Stimulated activated effector memory CD8-positive, alpha-beta T cell treated with anti-CD3 and anti-CD28 coated beads, Interleukin-12 subunit alpha, Interleukin-12 subunit beta, amount 100 ng/mL, for 72 hours (primary cell): ENCODE measurements at regions not wholly inside any gene's neighbourhood (a gene's known extent, or its start where the extent isn't known, plus 50 kb on each side); places are given as distances from the start of the nearest gene placed in this dataset.

Source experiments
- ATAC-seq: fragments of 150-1000 bp; cut with Tn5 transposase; 2 replicates; pipeline ENCODE4 v1.10.0; 2021
- DNase-seq, 2 donors: peaks; one replicate each; pipeline ENCODE4 v3.0.0; 2021 to 2022; ENCODE audit warnings: low spot score in 2 of 2
- H3K27ac Mint-ChIP-seq: one replicate; pipeline ENCODE4 v1.8.0; 2022; ENCODE audit warnings: mild to moderate bottlenecking, mixed read lengths
- H3K36me3 Mint-ChIP-seq: one replicate; pipeline ENCODE4 v1.8.0; 2022; ENCODE audit warnings: mild to moderate bottlenecking, mixed read lengths
- H3K4me1 Mint-ChIP-seq: one replicate; pipeline ENCODE4 v1.8.0; 2022; ENCODE audit warnings: mixed read lengths
- H3K4me3 Mint-ChIP-seq: one replicate; pipeline ENCODE4 v1.8.0; 2022; ENCODE audit warnings: mild to moderate bottlenecking, mixed read lengths
- H3K9me3 Mint-ChIP-seq: one replicate; pipeline ENCODE4 v1.8.0; 2022; ENCODE audit warnings: mixed read lengths

DNA sequence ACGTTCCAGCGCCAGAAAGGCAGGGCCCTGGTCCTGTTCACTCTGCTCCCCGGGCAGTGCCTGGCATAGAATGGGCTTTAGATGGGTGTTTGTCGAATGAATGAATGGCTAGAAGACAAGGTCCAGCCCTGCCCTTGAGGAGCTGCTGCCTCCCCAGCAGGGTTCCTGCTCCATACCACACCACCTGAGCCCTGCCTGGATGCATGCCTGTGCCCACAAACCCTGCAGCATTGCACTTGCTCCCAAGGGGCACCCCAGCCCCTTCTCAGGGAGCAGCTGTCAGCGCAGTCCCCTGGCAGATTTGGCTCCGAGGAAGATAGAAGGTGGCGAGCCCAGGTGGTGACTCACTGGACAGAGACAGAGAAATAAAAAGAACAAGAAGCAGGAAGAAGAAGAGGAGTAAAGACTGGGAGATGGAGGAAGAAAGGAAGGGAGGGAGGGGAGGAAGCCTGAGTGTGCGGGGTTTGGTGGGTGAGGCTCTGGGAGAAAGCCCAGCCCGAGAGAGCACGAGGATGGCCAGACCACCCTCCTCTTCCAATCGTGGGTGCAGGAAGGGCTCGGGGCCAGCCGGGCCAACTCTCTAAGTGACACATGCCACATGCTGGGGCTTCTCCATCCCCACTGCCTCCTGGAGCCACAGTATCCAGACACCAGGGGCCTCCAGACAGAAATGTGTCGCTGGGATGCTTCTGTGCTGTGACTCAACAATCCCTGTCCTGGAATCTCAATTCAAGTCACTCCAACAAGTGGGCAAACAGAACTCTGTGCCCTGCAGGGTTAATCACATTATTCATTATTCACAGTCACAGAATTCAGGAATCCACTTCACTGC is 1474.3 kb downstream of the BRD1 start:
- H3K36me3 Mint-ChIP-seq, result no peaks in the 10 kb centered on the region
- no peaks in the 10 kb centered on the region for H3K4me1 Mint-ChIP-seq
- no peaks in the 10 kb centered on the region for H3K9me3 Mint-ChIP-seq
- H3K4me3 Mint-ChIP-seq, result no peak overlapping the region
- ATAC-seq, result no peak
- no peak overlapping the region for H3K27ac Mint-ChIP-seq
- no peak for DNase-seq

DNA sequence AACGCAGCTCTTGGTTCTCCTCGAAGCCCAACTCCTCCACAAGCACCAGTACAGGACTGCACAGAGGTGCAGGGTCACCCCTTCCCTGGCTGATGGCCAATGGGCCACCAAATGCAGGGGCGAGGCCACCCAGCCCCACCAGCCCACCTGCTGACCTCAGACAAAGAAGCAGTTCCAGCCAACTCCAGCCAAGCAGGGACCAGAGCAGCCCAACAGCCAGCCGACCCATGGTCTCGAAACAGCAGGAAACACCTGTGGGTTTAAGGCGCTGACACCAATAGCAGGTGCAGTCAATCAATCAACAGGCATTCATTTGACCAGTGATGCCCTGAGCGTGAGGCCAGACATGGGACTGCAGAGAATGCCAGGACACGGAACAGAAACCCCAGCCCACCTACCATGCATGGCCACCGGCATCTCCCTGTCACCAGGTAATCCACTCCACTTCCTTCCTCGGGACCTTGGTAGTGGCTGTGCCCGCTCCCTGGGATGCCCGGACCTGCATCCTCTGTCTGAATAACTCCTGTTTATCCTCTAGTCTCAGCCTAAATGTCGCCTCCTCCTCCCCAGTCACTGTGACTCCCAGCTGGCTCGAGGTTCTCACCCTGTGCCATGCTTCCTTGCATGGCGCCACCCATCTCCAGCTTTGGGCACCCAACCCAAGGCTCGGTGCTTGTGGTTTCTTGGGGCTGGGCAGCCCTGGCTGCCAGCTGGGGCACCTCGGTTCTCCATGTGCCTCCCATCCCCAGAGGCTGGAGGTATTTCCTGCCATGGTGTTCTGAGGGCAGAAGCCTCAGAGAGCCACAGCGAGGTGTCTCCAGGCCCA is 1475.4 kb downstream of the BRD1 start:
- Mint-ChIP-seq H3K9me3 (no peaks in the 10 kb centered on the region), H3K27ac (no peak overlapping the region), H3K4me1 (no peaks in the 10 kb centered on the region), H3K36me3 (no peaks in the 10 kb centered on the region), H3K4me3 (no peak overlapping the region)
- DNase-seq (no peak), ATAC-seq (no peak)

DNA sequence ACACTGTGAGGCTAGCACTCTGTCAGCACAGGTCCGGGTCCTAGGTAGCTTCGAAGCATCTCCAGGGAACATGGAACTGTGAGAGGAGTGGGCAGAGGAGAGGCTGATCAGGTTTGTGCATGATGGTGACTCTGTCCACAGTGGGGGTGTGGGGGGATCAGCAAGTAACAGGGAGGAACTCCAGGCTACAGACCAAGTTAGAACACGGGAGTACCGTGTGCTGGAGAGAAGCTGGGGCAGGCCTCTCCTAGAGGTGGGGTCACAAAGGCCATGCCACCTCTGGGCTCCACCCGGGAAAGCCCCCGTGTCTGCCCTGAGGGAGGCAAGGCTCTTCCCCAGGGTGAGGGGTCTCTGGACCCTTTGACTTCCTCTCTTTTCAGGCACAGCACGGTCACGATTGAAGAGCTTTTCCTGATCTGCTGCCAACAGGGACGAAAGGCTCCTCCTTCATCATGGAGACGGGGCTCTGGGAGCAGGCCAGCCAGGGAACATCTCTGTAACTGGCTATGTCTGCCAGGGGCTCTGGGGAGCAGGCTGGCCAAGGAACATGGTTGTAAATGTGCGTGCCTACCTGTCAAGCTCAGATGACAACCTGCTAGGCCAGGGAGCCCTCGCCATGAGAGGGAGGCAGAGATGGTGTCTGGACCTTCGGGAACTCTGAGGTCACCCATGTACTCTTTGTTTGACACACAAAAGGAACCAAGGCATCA is 1476.1 kb downstream of the BRD1 start:
- Mint-ChIP-seq H3K4me3 (no peak overlapping the region), H3K36me3 (no peaks in the 10 kb centered on the region), H3K4me1 (no peaks in the 10 kb centered on the region), H3K9me3 (no peaks in the 10 kb centered on the region), H3K27ac (no peak overlapping the region)
- ATAC-seq (no peak), DNase-seq (no peak)

DNA sequence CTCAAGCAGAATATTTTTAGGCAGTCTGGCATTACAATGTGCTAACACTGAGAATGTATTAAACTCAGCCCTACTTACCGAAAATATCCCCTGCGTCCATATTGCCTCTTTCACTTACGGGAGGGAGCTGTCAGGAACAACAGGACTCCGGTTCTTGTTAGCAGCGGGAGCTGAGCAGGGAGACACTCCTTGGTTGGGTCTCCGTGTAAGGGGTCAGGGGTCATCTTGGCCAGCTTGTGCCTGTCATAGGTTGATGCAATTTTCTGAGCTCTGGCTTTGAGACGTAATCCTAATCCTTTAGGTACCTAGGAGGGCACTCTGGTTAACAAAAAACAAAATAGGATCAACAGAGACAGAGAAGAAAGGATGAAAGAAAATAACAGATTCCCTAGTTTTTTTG is 1477.2 kb downstream of the BRD1 start:
- ATAC-seq (no peak), DNase-seq (no peak)
- no peaks in the 10 kb centered on the region for H3K9me3 Mint-ChIP-seq
- no peaks in the 10 kb centered on the region for H3K36me3 Mint-ChIP-seq
- H3K27ac Mint-ChIP-seq, result no peak overlapping the region
- no peak overlapping the region for H3K4me3 Mint-ChIP-seq
- H3K4me1 Mint-ChIP-seq, result no peaks in the 10 kb centered on the region

DNA sequence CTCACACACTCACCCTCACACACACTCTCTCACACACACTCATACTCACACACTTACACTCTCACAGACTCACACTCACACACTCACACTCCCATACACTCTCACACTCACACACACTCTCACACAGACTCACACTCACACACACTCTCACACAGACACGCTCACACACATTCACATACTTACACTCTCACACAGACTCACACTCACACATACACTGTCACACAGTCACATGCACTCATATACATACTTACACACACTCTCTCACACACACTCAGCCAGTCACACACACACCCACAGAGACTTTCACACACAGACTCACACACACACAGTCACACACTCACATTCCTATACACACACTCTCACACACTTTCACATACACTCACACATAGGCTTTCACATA is 1478.8 kb downstream of the BRD1 start:
- DNase-seq (no peak), ATAC-seq (no peak)
- no peak overlapping the region for H3K27ac Mint-ChIP-seq
- H3K36me3 Mint-ChIP-seq, result no peaks in the 10 kb centered on the region
- H3K4me3 Mint-ChIP-seq, result no peak overlapping the region
- H3K9me3 Mint-ChIP-seq, result no peaks in the 10 kb centered on the region
- no peaks in the 10 kb centered on the region for H3K4me1 Mint-ChIP-seq

DNA sequence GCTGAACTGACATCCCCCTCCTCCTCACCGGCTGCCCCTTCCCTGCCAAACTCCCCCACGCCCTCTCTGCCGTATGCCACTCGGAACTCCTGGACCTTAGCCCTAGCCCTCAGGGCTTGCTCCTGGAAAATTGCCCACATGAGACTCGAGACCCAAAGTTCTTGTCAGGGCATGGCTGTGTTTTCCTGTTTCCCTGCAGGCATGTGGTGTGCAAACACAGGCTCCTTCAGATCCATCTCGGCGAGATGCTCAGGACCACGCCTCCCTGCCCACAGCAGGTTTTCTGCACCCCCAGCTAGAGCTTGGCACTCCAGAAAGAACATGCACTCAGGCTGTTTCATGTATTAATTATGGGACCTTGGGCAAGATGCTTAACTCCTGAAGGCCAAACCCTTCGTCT is 1480.4 kb downstream of the BRD1 start:
- Mint-ChIP-seq H3K9me3 (no peaks in the 10 kb centered on the region), H3K4me3 (no peak overlapping the region), H3K27ac (no peak overlapping the region), H3K36me3 (no peaks in the 10 kb centered on the region), H3K4me1 (no peaks in the 10 kb centered on the region)
- ATAC-seq (no peak), DNase-seq (no peak)

DNA sequence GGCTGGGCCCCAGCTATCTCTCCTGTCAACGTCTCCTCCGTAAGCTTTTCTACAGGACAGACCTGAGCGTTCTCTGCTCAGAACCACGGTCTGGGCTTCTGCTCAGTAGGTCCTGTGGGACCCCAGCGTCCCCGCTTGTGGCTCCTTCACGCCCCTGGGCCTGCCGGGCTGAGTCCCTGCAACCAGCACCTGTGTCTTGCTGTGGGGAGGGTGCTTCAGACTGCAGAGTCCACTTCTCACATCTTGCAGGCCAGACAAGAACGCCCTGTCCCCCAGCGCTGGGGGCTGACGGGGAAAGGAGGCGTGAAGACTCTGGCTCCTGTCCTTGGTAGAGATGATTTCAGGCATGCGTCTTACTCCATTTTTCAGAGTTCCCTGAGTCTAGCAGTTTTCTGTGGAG is 1480.8 kb downstream of the BRD1 start:
- Mint-ChIP-seq H3K4me1 (no peaks in the 10 kb centered on the region), H3K9me3 (no peaks in the 10 kb centered on the region), H3K4me3 (no peak overlapping the region), H3K36me3 (no peaks in the 10 kb centered on the region), H3K27ac (no peak overlapping the region)
- no peak for ATAC-seq
- DNase-seq, result no peak

DNA sequence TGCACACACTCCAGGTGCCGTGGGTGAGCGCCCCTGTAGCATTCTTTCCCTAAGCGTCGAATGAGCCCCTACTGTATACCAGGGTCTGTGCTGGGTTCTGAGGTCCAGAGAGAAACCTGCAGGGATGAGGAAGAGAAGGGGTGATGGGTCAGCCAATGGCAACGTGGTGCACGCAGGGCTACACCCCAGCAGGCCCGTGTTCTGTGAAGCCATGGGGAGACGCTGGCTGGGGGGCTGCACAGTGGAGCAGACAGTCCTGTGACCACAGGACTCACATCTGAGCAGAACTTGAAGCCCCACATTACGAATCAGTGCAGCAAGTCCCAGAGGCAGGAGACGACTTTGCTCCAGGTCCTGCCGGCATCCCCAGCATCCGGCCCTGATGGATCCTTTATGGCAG is 1481.4 kb downstream of the BRD1 start:
- ATAC-seq, result no peak
- no peak for DNase-seq
- H3K4me3 Mint-ChIP-seq, result no peak overlapping the region
- no peaks in the 10 kb centered on the region for H3K36me3 Mint-ChIP-seq
- H3K27ac Mint-ChIP-seq, result no peak overlapping the region
- no peaks in the 10 kb centered on the region for H3K9me3 Mint-ChIP-seq
- no peaks in the 10 kb centered on the region for H3K4me1 Mint-ChIP-seq

DNA sequence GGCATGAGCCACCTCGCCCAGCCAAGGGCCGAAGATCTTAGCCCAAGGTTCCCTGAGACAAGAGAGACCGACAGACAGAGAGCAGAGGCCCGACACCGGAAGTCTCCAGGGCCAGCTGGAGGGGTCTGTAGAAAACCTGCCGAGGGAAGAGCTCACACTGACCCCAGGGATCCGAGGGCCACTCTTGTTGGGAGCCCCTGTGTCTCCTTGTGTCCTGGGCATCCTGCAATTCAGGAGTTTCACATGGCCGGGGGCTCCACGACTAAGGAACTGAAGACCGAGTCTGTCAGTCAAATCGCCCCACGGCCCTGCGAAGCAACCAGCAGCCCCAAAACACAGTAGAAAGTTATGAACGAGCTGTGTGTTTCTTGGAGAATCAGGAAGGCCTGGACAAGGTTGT is 1482.0 kb downstream of the BRD1 start:
- DNase-seq (no peak), ATAC-seq (no peak)
- Mint-ChIP-seq H3K4me3 (no peak overlapping the region), H3K27ac (no peak overlapping the region), H3K4me1 (no peaks in the 10 kb centered on the region), H3K36me3 (no peaks in the 10 kb centered on the region), H3K9me3 (no peaks in the 10 kb centered on the region)

DNA sequence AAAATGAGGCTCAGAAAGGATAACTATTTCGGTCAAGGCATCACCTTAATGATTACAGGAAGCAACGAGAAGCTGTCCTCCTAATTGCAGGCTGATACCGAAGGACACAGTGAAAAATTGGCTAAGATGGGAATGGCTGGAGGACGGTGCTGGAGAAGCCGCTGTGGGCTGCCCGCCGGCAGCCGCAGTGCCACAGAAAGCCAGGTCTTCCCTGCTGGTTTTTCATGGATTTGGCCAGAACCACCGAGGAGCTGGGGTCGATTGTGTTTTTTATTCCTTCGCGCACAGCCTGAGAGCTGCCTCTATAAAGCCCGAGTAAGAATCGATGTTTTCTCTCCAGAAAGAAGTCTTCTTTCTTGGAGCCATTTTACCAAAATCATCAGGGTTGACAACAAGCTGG is 1484.2 kb downstream of the BRD1 start:
- Mint-ChIP-seq H3K36me3 (no peaks in the 10 kb centered on the region), H3K4me3 (no peak overlapping the region), H3K9me3 (no peaks in the 10 kb centered on the region), H3K4me1 (no peaks in the 10 kb centered on the region), H3K27ac (no peak overlapping the region)
- DNase-seq, result no peak
- no peak for ATAC-seq

DNA sequence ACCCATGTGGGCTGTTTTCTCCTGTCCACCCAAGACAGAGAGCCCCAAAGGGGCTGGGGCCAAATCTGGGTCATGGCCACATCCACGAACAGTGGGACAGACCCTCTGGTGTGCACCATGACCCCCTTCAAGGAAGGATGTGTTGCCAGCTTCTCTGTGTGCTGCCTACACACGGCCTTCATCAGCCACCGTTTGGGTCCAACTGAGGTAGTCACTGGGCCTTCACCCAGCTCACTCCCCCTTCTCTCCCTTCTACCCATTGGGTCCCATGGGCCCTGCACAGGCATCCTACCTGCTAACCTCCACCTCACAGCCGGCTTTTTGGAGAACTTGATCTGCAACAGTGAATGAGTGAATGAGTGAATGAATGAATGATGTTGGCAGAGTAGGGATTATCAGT is 1484.9 kb downstream of the BRD1 start:
- H3K4me1 Mint-ChIP-seq, result no peaks in the 10 kb centered on the region
- no peak for ATAC-seq
- no peaks in the 10 kb centered on the region for H3K36me3 Mint-ChIP-seq
- H3K4me3 Mint-ChIP-seq, result no peak overlapping the region
- DNase-seq, result no peak
- no peaks in the 10 kb centered on the region for H3K9me3 Mint-ChIP-seq
- H3K27ac Mint-ChIP-seq, result no peak overlapping the region

DNA sequence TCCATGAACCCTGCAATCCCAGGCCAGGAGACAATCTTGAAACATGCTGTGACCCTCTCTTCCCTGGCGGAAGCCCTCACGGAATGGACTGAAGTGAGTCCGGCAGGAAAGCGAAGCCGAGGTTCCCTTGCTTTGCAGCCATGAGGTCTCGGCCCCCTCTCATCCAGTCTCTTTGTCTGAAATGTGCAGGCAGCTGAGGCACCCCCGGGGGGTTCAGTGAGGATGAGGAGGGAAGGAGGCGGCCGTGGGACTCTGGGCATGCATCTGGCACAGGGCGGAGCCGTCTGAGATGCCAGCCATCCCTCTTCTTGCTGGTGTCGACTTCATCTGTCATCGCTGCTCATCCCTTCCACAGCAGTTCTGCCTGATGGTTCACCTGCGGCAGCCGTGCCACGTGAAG is 1485.7 kb downstream of the BRD1 start:
- ATAC-seq (no peak), DNase-seq (no peak)
- Mint-ChIP-seq H3K4me1 (no peaks in the 10 kb centered on the region), H3K9me3 (no peaks in the 10 kb centered on the region), H3K4me3 (no peak overlapping the region), H3K36me3 (no peaks in the 10 kb centered on the region), H3K27ac (no peak overlapping the region)

DNA sequence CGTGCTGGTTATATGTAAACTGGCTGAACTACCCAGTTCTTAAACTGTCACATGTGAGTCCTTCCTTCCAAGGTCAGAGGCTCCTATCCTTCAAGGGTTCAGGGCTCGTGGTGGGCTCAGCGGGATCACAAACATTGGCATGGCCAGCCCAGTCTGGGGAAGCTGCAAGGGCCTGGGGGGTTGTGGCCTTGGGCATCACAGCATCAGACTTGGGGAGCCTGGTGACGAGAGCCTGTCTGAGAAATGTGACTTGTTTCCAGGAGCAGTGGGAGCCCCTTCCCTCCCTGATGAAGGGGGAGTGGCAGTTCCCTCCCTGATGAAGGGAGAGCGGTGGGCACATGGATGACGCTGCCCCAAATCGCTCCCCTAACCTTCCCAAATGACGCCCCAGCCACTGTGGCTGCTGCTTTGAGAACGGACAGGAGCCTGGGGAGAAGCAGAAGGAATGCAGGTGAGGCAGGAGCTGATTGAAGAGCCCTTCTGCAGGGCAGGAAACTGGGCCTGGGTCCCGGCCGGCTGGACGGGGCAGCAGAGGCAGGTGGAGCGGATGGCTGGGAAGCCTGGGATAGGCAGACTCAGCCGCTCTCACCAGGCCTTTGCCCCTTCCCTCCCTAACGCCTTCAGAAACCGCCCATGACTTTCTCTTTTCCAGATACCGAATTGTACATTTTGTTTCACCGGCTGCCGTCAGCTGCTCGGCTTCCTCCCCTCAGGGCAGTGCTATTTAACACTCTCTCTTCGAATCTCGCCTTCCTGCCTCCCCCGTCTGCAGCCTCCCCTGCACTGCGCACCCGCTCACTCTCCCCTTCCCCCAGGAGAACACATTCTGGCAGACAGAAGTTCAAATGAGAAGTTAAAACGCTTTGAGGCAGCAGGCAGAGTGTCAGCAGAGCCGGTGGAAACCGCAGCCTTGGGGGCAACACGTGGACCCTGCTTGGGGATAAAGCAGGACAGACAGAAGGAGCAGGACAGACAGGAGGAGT is 1486.7 kb downstream of the BRD1 start:
- no peak for DNase-seq
- Mint-ChIP-seq H3K27ac (no peak overlapping the region), H3K4me3 (no peak overlapping the region), H3K9me3 (no peaks in the 10 kb centered on the region), H3K36me3 (no peaks in the 10 kb centered on the region), H3K4me1 (no peaks in the 10 kb centered on the region)
- no peak for ATAC-seq

DNA sequence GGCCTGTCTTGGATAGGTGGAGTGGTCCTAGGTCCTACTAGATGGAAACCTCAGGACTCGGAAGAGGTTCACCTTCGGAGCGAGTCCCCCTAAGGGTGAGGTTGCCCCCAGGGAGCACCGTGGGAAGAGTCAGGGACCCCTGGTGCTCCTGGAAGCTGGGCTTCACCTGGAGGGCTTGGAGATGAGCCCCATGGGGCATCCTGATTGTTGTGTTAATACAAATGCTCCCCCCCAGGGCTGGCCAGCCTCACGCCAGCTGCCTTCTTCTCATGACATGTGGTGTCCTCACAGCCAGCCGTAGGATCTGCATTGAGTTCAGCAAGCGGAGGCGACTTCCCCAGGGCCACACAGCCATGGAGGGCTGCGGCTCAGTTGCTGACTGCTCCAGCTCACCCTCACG is 1487.5 kb downstream of the BRD1 start:
- Mint-ChIP-seq H3K36me3 (no peaks in the 10 kb centered on the region), H3K27ac (no peak overlapping the region), H3K9me3 (no peaks in the 10 kb centered on the region), H3K4me3 (no peak overlapping the region), H3K4me1 (no peaks in the 10 kb centered on the region)
- ATAC-seq (no peak), DNase-seq (no peak)
